HG03139 (cell line): ENCODE measurements at regions not wholly inside any gene's neighbourhood (a gene's known extent, or its start where the extent isn't known, plus 50 kb on each side); places are given as distances from the start of the nearest gene placed in this dataset.

Experiments
- ATAC-seq: cut with Tn5 transposase; IDR thresholded peaks from one replicate; pipeline ENCODE4 v1.9.1; 2021; ENCODE audit not compliant: unreplicated experiment

DNA sequence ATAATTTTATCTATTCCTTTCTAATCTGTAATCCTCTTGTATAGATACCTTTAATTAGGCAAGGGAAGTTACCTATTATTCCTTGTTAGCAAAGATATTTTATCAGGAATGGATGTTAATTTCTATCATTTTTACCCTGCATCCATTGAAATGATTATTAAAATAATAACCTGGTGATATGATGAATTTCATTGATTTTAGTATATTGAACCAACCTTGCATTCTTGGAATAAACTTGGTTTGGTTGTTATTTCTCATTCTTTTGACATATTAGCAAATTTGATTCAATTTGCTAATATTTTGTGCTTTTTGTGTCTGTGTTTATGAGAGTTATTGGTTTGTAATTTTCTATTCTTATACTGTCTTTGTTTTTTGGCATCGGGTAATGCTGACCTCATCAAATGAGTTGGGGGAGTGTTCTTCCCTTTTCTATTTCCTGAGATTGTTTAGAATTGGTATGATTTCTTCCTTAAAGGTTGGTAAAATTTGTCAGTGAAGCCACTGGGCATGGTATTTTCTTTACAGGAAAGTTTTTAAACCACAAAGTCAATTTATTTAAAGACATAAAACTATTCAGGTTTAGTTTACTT, 250.4 kb upstream of the PMFBP1 start:
- no peak for ATAC-seq

DNA sequence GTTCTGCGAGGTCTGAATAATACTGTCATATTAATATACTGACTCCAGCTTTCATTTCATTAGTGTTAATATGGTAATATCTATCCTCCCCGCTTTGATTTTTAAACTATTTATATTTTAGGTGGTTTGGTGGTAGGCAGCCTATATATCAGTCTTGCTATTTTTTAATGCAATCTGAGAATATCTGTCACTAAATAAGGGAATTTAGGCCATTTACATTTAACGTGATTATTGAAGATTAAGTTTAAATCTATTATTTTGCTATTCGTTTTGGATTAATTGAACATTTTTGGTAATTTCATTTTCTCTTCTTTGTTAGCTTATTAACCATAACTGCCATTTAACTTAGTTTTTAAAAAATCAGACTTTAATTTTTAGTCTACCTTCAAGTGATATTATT, 247.7 kb upstream of the PMFBP1 start:
- no peak for ATAC-seq

DNA sequence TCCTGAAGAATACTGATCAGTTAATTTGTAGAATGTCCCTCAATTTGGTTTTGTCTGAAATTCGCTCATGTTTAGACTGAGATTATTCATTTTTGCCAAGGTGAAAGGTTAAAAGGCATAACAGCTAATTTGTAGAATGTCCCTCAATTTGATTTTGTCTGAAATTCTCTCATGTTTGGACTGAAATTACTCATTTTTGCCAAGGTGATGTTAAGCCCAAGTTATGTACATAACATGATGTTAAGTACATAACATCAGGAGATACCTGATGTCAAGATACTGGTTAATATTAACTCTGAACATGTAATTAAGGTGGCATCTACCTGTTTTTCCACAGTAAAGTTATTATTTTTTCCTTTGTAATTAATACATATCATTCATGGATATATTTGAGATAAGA, 243.4 kb upstream of the PMFBP1 start:
- ATAC-seq, result no peak

DNA sequence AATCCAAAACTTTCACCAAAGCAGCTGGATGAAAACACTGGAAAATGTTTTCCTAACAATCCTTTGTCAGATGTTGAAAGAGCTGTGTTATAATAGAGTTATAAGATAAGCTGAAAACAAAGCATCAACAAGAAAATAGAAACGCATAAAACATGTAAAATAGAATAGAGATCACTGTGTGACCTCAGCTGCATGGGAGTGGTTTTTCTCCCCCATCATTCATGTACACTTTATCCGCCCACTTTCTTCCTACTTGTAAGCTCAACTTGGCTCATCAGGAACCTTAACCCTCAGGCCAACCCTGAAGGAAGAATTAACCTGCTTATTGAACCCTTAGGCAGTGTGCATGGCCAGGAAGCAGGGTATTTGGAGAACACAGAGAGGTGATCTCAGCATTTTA, 238.5 kb upstream of the PMFBP1 start:
- no peak for ATAC-seq

DNA sequence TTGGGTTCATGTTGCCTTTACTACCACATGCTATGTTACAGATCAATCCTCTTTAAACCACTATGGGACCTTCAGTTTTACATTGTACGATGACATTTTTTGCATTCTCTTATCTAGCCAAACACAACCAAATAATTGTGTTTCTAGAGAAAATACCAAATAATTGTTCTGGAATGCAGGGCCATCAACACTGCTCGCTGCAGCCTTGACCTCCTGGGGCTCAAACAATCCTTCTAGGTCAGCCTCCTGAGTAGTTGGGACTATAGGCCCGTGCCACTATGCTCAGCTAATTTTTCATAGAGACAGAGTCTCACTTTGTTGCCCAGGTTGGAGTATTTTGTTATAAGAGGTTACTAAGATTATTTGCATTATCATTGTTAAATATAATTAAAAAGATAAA, 237.5 kb upstream of the PMFBP1 start:
- ATAC-seq, result no peak

DNA sequence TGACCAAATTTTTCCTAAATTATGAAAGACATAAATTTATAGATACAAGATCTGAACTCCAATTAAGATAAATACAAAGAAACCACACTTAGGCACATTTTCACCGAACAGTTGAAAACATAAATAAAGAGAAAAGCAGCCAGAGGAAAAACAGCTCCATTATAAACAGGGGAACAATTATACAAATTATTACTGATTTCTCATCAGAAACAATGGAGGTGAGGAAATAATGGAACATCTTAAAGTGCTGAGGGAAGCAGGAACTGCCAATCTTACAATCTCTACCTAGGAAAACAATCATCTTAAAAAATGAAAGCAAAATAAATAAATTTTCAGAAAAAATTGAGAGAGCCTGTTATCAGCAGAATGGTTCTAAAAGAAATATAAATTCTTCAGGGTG, 234.4 kb upstream of the PMFBP1 start:
- no peak for ATAC-seq

DNA sequence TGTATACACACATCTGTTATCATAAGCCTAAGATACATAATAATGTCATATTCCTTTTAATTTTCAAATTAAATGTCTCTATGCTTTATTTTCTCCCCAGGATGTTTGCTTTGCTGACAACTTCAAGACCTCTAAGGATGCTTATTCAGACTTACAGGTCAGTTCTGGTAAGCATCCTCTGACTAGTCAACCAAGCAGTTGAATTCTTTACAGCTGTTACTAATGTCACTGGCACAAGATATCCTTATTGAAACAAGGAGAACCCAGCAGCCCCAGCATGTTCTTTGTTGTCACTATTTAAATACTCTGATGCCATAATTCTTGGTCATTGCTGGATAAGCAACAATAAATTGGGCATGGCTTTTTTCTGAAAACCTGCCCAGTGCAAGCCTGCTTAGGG, 232.3 kb upstream of the PMFBP1 start:
- no peak for ATAC-seq

DNA sequence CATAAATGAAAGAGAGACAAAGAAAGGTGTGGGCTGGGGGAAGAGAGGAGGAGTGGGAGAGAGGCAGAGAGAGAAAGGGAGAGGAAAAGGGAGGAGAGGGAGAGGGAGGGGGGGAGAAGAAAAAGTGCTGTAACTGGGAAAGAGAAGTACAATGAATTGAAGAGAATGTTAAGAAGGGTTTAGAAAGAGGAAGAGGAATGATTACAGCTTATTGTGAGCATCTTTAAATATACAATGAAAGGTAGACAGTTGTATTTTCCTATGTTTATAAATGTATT, 229.1 kb upstream of the PMFBP1 start:
- ATAC-seq, result no peak

DNA sequence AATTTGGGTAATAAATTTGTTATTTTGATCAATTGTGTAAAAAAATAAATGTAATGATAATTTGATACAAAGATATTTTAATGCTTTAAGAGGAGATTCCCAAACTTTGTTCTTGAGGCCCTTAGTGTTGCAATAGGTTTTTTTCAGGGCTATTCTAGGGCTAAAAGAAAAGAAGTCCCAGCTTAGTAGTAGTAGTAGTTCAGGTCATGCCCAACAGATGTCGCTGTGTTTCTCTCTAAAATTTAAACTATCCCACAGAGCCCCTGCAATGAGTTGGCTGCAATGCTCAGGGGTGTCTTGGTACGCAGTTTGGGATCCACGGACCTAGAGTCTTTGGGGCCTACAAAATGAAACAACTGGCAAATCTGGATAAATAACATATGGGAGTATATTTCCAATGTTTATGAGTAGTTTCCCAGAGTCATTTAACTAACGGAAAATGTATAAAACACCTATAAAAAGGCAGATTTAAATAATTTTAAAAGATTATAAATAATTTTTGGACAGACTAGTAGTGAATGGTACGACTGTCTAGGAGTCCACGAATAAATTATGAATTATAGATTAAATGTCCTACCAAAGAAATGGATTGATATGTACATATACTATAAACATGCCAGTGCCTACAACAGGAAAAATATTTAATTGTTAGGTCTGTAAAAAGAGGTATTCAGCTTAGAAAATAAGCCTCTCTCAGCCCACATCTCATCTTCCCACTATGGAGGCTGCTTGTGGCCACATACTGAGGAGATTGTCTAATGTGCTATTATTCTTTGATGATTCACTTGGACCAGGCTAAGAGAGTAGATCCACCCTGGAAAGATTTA, 228.5 kb upstream of the PMFBP1 start:
- peak; percentile 61 for ATAC-seq

DNA sequence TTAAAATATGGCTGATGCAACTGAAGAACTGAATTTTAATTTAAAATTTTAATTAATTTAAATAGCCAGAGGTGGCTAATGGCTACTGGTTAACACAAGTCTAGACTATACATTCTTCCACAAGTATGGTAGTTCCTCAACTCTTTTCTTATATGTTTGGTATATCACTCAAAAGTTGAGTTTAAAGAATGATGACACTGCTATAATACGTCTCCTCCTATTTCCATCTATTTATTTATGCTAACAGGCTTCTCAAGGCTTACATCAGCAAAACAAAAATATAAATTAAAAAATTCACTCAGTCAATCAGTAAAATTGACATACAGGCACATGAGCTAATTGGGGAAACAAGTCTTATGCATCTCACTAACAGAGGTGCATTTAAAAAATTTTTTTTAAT, 227.9 kb upstream of the PMFBP1 start:
- ATAC-seq, result no peak

DNA sequence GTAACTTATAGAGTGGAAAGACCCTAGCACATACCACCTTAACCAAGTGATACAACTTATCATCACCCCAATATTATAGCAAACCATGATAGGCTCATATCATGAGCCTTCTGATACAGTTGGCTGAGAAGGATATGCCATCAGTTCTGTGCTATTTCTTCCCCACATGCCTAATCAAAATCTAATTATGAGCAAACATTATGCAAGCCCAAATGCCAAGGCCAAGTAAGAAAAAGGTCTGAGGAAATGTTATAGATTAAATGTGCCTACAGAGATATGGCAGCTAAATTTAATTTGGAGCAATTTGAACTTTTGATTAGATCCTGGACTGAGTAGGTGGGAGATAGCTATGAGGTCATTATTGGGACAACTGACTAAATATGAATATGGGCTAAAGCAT, 225.9 kb upstream of the PMFBP1 start:
- ATAC-seq, result no peak

DNA sequence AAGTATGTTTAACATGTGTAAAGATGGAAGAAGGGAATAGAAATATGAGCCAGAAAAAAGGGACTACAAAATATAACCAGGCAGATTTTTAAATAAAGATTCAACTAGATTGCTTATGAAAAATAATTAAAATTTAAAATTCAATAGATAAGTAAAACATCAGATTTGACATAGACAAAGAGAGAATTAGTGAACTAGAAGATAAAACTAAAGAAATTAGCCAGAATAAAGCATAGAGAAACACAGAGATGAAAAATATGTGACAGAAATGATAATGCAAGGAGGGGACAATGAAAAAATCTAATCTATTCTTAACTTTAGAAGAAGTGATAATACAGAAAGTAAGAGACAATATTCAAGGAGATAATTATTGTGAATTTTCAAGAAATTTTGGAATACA, 222.6 kb upstream of the PMFBP1 start:
- no peak for ATAC-seq

DNA sequence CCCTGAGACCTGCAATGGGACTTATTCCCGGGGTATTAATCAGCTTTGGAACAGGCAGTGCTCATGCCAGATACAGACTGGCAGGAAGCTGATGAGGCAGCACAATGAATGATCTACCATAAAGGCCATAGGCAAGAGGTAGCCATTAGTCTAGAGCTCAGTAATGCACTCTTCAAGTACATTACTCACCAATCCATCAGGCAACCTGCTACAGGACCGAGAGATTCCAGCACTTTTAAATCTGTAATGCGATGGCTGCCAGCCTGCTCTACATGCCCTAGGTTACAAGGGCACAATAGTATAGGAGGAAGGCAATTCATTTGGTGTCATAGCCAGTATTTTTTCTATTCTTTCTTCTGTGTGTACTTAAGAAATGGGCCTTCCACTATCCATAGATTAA, 217.8 kb upstream of the PMFBP1 start:
- no peak for ATAC-seq

DNA sequence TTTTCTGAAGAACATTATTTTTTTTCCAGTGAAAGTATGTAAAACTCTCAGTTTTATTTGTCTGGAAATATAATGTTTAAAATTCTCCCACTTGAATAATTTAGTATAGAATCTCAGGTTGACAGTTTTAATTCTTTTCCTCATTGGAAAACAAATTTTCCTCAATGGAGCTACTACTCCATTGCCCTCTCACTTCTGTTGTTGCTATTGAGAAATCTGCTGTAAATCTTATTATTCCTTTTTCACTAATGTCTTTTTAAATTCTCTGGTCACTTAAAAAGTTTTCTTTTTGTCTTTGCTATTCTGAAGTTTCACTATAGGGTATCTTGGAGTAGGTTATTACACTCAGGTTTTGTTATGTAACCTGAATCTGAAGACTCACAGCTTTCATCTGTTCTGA, 216.1 kb upstream of the PMFBP1 start:
- no peak for ATAC-seq

DNA sequence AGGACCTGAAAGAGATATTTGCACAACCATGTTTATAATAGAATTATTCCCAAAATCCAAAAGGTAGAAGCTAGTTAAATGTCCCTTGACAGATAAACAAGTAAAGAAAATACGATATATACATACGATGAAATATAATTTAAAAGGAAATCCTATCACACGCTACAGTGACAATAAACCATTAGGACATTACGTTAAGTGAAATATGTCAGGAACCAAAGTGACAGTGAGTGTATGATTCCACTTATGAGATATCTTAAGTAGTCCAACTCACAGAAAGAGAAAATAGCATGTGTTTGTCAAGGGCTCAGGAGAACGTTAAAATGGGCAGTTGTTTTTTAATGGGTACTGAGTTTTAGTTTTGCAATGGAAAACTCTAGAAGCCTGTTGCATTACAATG, 212.7 kb upstream of the PMFBP1 start:
- no peak for ATAC-seq

DNA sequence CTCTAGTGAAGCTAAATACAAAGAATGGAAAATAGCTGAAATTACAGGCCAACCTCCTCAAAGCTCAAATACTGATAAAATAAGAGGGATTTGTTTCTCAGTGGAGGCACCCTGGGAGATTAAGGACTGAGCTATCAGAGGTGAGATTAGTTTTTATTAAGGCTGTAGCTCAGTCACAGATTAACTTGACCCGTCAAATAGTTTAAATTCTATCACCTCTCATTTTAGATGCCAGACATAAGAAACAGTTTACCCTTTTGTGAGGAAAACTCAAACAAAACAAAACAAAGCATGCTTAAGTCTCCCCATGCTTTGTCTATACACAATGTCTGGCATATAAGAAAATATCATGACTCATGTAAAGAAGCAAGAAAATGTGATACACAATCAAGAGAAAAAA, 208.3 kb upstream of the PMFBP1 start:
- ATAC-seq, result no peak

DNA sequence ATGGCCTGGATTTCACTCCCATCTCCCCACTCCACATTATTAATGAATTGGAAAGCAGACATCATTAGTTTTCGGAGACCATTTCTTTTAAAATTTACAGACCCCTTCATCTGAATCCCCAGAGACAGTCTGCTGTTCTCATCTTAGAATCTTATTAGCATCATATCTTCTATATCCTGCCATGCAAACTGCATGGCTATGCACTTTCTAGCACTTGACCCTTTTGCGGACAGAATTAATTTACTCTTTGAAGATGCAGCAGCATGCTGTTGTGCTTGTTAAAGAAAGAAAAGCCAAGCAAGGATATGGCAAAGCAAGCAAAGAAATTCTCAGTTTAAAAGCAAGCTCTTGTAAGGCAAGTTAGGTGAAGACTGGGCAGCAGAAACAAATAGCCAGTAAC, 201.2 kb upstream of the PMFBP1 start:
- ATAC-seq, result no peak

DNA sequence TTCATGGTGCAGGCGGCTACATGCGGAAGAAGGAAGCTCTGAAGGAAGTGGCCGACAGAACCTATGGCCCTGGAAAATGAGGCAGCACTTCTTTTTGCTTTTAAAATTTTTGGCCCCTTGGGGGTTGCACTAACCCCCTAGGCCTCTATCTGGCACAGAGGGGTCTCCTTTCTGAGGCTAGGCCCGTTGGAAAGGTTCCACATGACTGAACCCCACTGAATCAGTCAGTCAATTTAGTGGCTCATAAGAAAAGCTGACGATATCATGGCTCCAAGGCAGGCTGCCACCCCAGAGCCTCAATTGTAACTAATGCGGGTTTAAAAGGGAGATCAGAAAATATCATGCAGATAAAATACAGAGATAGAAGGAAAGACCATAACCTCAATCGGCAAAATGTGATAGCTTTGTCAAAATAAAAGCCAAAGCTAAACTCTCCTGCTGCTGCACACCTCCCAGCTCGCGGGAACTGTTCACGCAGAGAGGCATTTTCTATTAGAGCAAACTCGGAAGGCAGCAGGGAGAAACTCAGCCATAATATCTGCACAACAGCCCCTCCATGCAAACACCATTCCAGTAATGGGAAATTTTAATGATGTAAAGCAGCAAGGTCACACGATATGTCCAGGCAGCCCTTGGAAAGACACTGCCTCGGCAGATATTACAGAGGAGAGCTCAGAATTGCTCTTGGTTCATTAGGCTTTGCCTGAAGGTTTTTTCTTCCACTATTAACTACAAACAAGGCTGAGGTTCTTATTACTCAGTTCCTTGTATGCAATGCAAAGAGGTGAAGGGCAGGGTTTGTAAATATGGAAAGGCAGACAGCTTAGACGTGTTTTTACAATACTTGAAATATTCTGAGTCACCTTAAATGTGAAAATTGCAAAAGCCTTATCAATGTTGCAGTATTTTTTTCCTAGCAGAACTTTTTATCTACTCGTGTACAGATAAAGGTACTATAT, 200.4 kb upstream of the PMFBP1 start:
- no peak for ATAC-seq

DNA sequence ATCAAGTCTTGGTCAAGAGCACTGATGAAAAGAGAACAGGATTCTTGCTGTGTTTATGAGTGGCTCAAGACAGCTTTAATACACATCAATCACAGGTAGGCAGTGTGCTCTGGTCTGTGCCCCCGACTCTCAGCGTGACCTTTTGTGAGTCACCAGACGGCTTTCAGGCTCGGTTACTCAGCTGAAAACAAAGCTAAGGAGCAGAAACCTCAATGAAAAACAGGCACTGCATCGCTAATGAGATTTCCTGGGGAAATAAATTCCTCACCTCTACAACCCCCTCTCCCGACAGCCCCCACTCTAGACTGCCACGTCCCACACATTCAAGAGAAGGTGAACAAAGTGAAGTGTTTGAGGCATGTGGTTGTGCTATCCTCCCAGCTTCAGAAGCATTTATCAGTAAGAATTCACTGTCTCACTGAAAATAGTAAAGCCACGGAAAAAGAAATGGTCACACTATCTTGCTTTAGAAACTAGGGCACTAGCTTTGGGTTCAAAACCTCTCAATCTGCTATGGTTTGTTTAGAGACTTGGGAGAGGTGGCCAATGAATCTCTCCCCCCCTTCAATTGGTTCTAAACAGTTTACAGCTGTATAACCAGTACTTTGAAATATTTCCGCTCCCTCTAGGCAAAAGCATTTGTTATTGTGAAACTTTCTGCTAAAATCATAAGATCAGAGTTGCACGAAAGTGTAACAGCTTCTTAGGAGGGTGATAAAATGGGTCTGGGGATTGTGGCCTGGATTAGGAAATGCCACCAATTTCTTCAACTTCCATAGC, 199.5 kb upstream of the PMFBP1 start:
- ATAC-seq, result no peak

DNA sequence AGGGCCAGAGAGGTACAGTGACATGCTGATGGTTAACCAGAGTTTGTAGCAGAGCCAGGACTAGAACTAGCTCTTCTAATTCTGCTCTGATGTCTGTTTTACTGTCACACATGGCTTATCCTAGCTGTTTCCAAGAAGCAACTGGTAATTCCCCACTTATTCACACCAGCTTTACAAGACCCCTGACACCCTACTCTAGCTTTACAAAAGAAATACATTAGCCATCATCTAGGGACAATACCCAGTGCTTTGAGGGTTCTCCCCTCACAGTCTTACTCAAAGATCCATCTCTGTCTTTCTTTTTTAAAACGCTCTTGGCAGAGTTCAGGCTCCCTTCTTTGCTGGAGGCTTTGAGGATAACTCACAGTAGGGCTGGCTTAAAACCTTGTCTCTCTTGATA, 197.3 kb upstream of the PMFBP1 start:
- ATAC-seq, result no peak

DNA sequence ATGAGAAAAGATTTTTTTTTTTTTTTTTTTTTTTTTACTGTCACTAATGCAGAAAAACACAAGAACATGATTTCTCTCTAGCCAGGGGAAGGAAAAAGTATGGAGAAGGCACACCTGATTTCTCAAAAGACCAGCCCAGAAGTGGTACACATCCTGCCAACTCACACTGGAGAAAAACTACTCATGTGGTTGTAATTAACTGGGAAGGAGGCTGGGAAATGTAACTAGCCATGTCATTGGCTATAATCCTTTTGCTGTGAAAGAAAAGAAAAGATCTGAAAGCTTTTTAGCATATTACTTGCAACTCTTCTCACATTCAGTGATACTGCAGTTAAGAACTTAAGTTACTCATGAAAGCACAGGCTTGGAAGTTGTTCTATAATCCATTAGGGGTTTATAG, 195.9 kb upstream of the PMFBP1 start:
- ATAC-seq, result no peak
